ENCODE measurements at regions not wholly inside any gene's neighbourhood (a gene's known extent, or its start where the extent isn't known, plus 50 kb on each side); places are given as distances from the start of the nearest gene placed in this dataset.
A peak's percentile ranks its signal among the peaks of the same experiment; 100 is the strongest.

- Histone ChIP-seq H3K4me1 (ENCODE audit: control insufficient read depth, insufficient read depth, low read length, poor library complexity, severe bottlenecking) (no peaks in the 10 kb centered on the region), H3K27me3 (ENCODE audit: control insufficient read depth, insufficient read depth, low read length) (no peaks in the 10 kb centered on the region), H3K36me3 (ENCODE audit: control insufficient read depth, insufficient read depth, low read length) (no peaks in the 10 kb centered on the region), H3K9me3 (ENCODE audit: control insufficient read depth in 2 of 2, low read length in 2 of 2) (no peaks in the 10 kb centered on the region), H3K4me3 (ENCODE audit: low read depth, low read length) (no peak overlapping the region), H3K27ac (ENCODE audit: insufficient read depth, low read length, poor library complexity, severe bottlenecking) (no peak overlapping the region)
- H3K27ac Mint-ChIP-seq, result peak overlapping the region in 1 of 3 donors; percentile 10
- DNase-seq (no peak), ATAC-seq (ENCODE audit: low read depth in 2 of 2) (no peak)
- H3K4me1 Mint-ChIP-seq, result no peaks in the 10 kb centered on the region
- H3K4me3 Mint-ChIP-seq, result no peak overlapping the region
- H3K36me3 Mint-ChIP-seq, result no peaks in the 10 kb centered on the region
- peaks cover 6% of the 10 kb centered on the region for H3K27me3 Mint-ChIP-seq
- peaks cover 0 to 9% (median 0%) of the 10 kb centered on the region in 7 donors for H3K9me3 Mint-ChIP-seq
Observed at GRCh38 chr6:159425421-159425820, 256.2 kb downstream of the FNDC1 start.

- Histone ChIP-seq H3K27me3 (ENCODE audit: control insufficient read depth, insufficient read depth, low read length) (no peaks in the 10 kb centered on the region), H3K9me3 (ENCODE audit: control insufficient read depth in 2 of 2, low read length in 2 of 2) (peaks cover 0 to 4% of the 10 kb centered on the region in 2 experiments), H3K4me3 (ENCODE audit: low read depth, low read length) (no peak overlapping the region), H3K36me3 (ENCODE audit: control insufficient read depth, insufficient read depth, low read length) (no peaks in the 10 kb centered on the region), H3K27ac (ENCODE audit: insufficient read depth, low read length, poor library complexity, severe bottlenecking) (no peak overlapping the region), H3K4me1 (ENCODE audit: control insufficient read depth, insufficient read depth, low read length, poor library complexity, severe bottlenecking) (no peaks in the 10 kb centered on the region)
- H3K9me3 Mint-ChIP-seq, result peaks cover 0 to 10% (median 0%) of the 10 kb centered on the region in 7 donors
- H3K27me3 Mint-ChIP-seq, result peaks cover 6% of the 10 kb centered on the region
- H3K4me3 Mint-ChIP-seq, result no peak overlapping the region
- H3K27ac Mint-ChIP-seq, result peak overlapping the region in 1 of 3 donors; percentile 6
- no peaks in the 10 kb centered on the region for H3K4me1 Mint-ChIP-seq
- ATAC-seq (ENCODE audit: low read depth in 2 of 2), result peak in 1 of 2 donors; percentile 20
- DNase-seq, result no peak
- no peaks in the 10 kb centered on the region for H3K36me3 Mint-ChIP-seq
Observed at GRCh38 chr6:159422041-159422984, 253.1 kb downstream of the FNDC1 start.

GRCh38 chr6:159421586-159421985 lies 252.4 kb downstream of the FNDC1 start:
- Mint-ChIP-seq H3K36me3 (no peaks in the 10 kb centered on the region), H3K9me3 (peaks cover 0 to 9% (median 0%) of the 10 kb centered on the region in 7 donors), H3K4me3 (no peak overlapping the region), H3K27me3 (peaks cover 4% of the 10 kb centered on the region), H3K27ac (no peak overlapping the region), H3K4me1 (no peaks in the 10 kb centered on the region)
- no peak for ATAC-seq (ENCODE audit: low read depth in 2 of 2)
- no peaks in the 10 kb centered on the region for H3K36me3 ChIP-seq (ENCODE audit: control insufficient read depth, insufficient read depth, low read length)
- no peaks in the 10 kb centered on the region for H3K4me1 ChIP-seq (ENCODE audit: control insufficient read depth, insufficient read depth, low read length, poor library complexity, severe bottlenecking)
- no peak for DNase-seq
- H3K9me3 ChIP-seq (ENCODE audit: control insufficient read depth in 2 of 2, low read length in 2 of 2), result peaks cover 0 to 11% of the 10 kb centered on the region in 2 experiments
- no peak overlapping the region for H3K4me3 ChIP-seq (ENCODE audit: low read depth, low read length)
- no peaks in the 10 kb centered on the region for H3K27me3 ChIP-seq (ENCODE audit: control insufficient read depth, insufficient read depth, low read length)
- H3K27ac ChIP-seq (ENCODE audit: insufficient read depth, low read length, poor library complexity, severe bottlenecking), result no peak overlapping the region

DNA sequence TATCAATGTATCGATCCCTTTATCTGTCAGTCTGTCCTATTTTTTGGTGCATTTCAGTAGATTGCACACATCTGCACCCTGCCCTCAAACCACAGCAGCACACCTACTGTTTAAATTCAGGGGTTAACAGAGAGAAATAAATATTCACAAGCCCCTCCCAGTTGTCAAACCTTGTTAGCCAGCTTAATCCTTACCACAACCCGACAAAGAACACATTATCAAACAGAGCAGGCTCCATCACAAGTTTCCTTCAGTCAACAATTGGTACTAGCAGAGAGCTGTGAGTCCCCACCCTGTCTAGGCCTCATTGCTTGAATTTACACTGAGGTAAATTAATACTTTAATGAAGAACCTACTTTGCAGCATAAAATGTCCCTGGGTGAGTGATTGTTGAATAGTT lies 249.8 kb downstream of the FNDC1 start:
- Mint-ChIP-seq H3K27ac (no peak overlapping the region), H3K36me3 (no peaks in the 10 kb centered on the region), H3K9me3 (peaks cover 0 to 20% (median 9%) of the 10 kb centered on the region in 7 donors), H3K4me3 (no peak overlapping the region), H3K27me3 (peaks cover 4% of the 10 kb centered on the region), H3K4me1 (no peaks in the 10 kb centered on the region)
- DNase-seq, result no peak
- no peaks in the 10 kb centered on the region for H3K4me1 ChIP-seq (ENCODE audit: control insufficient read depth, insufficient read depth, low read length, poor library complexity, severe bottlenecking)
- no peaks in the 10 kb centered on the region for H3K36me3 ChIP-seq (ENCODE audit: control insufficient read depth, insufficient read depth, low read length)
- peaks cover 4% of the 10 kb centered on the region for H3K27me3 ChIP-seq (ENCODE audit: control insufficient read depth, insufficient read depth, low read length)
- H3K4me3 ChIP-seq (ENCODE audit: low read depth, low read length), result no peak overlapping the region
- H3K9me3 ChIP-seq (ENCODE audit: control insufficient read depth in 2 of 2, low read length in 2 of 2), result peaks cover 11 to 32% of the 10 kb centered on the region in 2 experiments
- H3K27ac ChIP-seq (ENCODE audit: insufficient read depth, low read length, poor library complexity, severe bottlenecking), result no peak overlapping the region
- ATAC-seq (ENCODE audit: low read depth in 2 of 2), result no peak

DNA sequence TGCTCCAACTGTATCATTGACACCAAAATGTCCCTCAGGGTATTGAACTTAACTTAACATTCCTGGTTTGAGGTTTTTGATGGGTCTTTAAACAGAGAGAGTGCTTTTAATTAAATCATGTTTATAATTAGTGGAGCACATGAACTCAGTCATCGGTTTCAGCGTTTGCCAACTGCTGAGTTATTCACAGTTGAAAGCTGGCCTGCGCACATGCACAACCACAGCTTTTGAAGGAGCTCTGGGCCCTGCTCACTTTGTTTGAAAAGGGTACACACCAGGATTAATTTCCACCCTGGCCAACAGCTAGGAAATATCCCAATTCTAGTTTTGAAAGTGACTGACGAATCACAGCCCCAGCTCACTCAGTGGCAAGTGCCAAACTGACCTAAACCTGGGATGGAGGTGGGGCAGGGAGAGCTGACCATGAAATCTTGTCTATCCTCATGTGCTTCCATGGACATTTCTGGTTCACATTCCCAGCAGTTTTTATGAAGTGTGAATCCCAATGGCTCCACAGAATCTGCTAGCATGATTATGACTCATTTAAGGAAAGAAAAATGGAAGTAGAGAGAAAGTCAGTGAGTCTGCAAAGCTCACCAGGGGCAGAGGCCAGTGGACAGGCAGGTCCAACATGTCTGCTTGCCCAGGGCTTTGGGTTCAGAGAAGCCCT lies 247.8 kb downstream of the FNDC1 start:
- H3K4me3 ChIP-seq (ENCODE audit: low read depth, low read length), result no peak overlapping the region
- DNase-seq (no peak), ATAC-seq (ENCODE audit: low read depth in 2 of 2) (no peak)
- no peaks in the 10 kb centered on the region for H3K36me3 ChIP-seq (ENCODE audit: control insufficient read depth, insufficient read depth, low read length)
- peaks cover 4% of the 10 kb centered on the region for H3K27me3 ChIP-seq (ENCODE audit: control insufficient read depth, insufficient read depth, low read length)
- H3K9me3 Mint-ChIP-seq, result peaks cover 0 to 24% (median 8%) of the 10 kb centered on the region in 7 donors
- H3K4me1 Mint-ChIP-seq, result no peaks in the 10 kb centered on the region
- no peaks in the 10 kb centered on the region for H3K36me3 Mint-ChIP-seq
- H3K4me3 Mint-ChIP-seq, result no peak overlapping the region
- H3K27me3 Mint-ChIP-seq, result peaks cover 10% of the 10 kb centered on the region
- H3K27ac ChIP-seq (ENCODE audit: insufficient read depth, low read length, poor library complexity, severe bottlenecking), result no peak overlapping the region
- no peak overlapping the region for H3K27ac Mint-ChIP-seq
- no peaks in the 10 kb centered on the region for H3K4me1 ChIP-seq (ENCODE audit: control insufficient read depth, insufficient read depth, low read length, poor library complexity, severe bottlenecking)
- H3K9me3 ChIP-seq (ENCODE audit: control insufficient read depth in 2 of 2, low read length in 2 of 2), result peaks cover 11 to 32% of the 10 kb centered on the region in 2 experiments

GRCh38 chr6:159415540-159415939 lies 246.3 kb downstream of the FNDC1 start:
- Mint-ChIP-seq H3K9me3 (peaks cover 0 to 24% (median 9%) of the 10 kb centered on the region in 7 donors), H3K27me3 (peaks cover 10% of the 10 kb centered on the region), H3K4me1 (no peaks in the 10 kb centered on the region), H3K36me3 (no peaks in the 10 kb centered on the region), H3K27ac (no peak overlapping the region), H3K4me3 (no peak overlapping the region)
- Histone ChIP-seq H3K9me3 (ENCODE audit: control insufficient read depth in 2 of 2, low read length in 2 of 2) (peaks cover 11 to 32% of the 10 kb centered on the region in 2 experiments), H3K4me1 (ENCODE audit: control insufficient read depth, insufficient read depth, low read length, poor library complexity, severe bottlenecking) (no peaks in the 10 kb centered on the region), H3K27me3 (ENCODE audit: control insufficient read depth, insufficient read depth, low read length) (peaks cover 4% of the 10 kb centered on the region), H3K36me3 (ENCODE audit: control insufficient read depth, insufficient read depth, low read length) (no peaks in the 10 kb centered on the region), H3K4me3 (ENCODE audit: low read depth, low read length) (no peak overlapping the region), H3K27ac (ENCODE audit: insufficient read depth, low read length, poor library complexity, severe bottlenecking) (no peak overlapping the region)
- DNase-seq (no peak), ATAC-seq (ENCODE audit: low read depth in 2 of 2) (no peak)

GRCh38 chr6:159414711-159415110 lies 245.5 kb downstream of the FNDC1 start:
- Mint-ChIP-seq H3K36me3 (no peaks in the 10 kb centered on the region), H3K4me3 (no peak overlapping the region), H3K27me3 (peaks cover 10% of the 10 kb centered on the region), H3K27ac (no peak overlapping the region), H3K9me3 (peaks cover 0 to 24% (median 9%) of the 10 kb centered on the region in 7 donors), H3K4me1 (no peaks in the 10 kb centered on the region)
- DNase-seq (no peak), ATAC-seq (ENCODE audit: low read depth in 2 of 2) (no peak)
- Histone ChIP-seq H3K36me3 (ENCODE audit: control insufficient read depth, insufficient read depth, low read length) (no peaks in the 10 kb centered on the region), H3K4me1 (ENCODE audit: control insufficient read depth, insufficient read depth, low read length, poor library complexity, severe bottlenecking) (no peaks in the 10 kb centered on the region), H3K27ac (ENCODE audit: insufficient read depth, low read length, poor library complexity, severe bottlenecking) (no peak overlapping the region), H3K9me3 (ENCODE audit: control insufficient read depth in 2 of 2, low read length in 2 of 2) (peaks cover 11 to 32% of the 10 kb centered on the region in 2 experiments), H3K4me3 (ENCODE audit: low read depth, low read length) (no peak overlapping the region), H3K27me3 (ENCODE audit: control insufficient read depth, insufficient read depth, low read length) (peaks cover 4% of the 10 kb centered on the region)

All from CD4-positive, CD25-positive, alpha-beta regulatory T cell (primary cell).